HG02759 (cell line): ENCODE measurements at regions not wholly inside any gene's neighbourhood (a gene's known extent, or its start where the extent isn't known, plus 50 kb on each side); places are given as distances from the start of the nearest gene placed in this dataset.

Experiments used
- ATAC-seq: cut with Tn5 transposase; IDR thresholded peaks from one replicate; pipeline ENCODE4 v1.9.1; 2021; ENCODE audit warnings: mild to moderate bottlenecking, moderate library complexity; ENCODE audit not compliant: unreplicated experiment

- ATAC-seq: no peak
These were observed 518.2 kb upstream of the LRATD1 start for GRCh38 chr2:14114275-14114674.

- no peak for ATAC-seq
These were observed 512.1 kb upstream of the LRATD1 start for GRCh38 chr2:14120376-14120775.

GRCh38 chr2:14123436-14124103 is 508.9 kb upstream of the LRATD1 start:
- ATAC-seq: no peak

- ATAC-seq: no peak
These were observed 506.8 kb upstream of the LRATD1 start for GRCh38 chr2:14125624-14126293.

- ATAC-seq: no peak
These were observed 505.7 kb upstream of the LRATD1 start for GRCh38 chr2:14126846-14127245.

GRCh38 chr2:14127765-14128164 is 504.8 kb upstream of the LRATD1 start:
- ATAC-seq: no peak

GRCh38 chr2:14132386-14132785 is 500.1 kb upstream of the LRATD1 start:
- ATAC-seq: no peak

GRCh38 chr2:14134771-14135170 is 497.7 kb upstream of the LRATD1 start:
- no peak for ATAC-seq

- no peak for ATAC-seq
These were observed 496.5 kb upstream of the LRATD1 start for GRCh38 chr2:14136030-14136429.

- ATAC-seq: no peak
These were observed 494.9 kb upstream of the LRATD1 start for GRCh38 chr2:14137643-14138042.

GRCh38 chr2:14140009-14140550 is 492.4 kb upstream of the LRATD1 start:
- ATAC-seq: no peak

- no peak for ATAC-seq
These were observed 489.1 kb upstream of the LRATD1 start for GRCh38 chr2:14143435-14143834.

- ATAC-seq: no peak
These were observed 484.3 kb upstream of the LRATD1 start for GRCh38 chr2:14148216-14148615.

- no peak for ATAC-seq
These were observed 474.7 kb upstream of the LRATD1 start for GRCh38 chr2:14157816-14158215.

- ATAC-seq: no peak
These were observed 452.2 kb upstream of the LRATD1 start for GRCh38 chr2:14180333-14180732.

GRCh38 chr2:14182227-14182946 is 450.1 kb upstream of the LRATD1 start:
- ATAC-seq: no peak

GRCh38 chr2:14185906-14186305 is 446.6 kb upstream of the LRATD1 start:
- no peak for ATAC-seq

GRCh38 chr2:14188446-14188845 is 444.1 kb upstream of the LRATD1 start:
- no peak for ATAC-seq

- no peak for ATAC-seq
These were observed 442.6 kb upstream of the LRATD1 start for GRCh38 chr2:14189929-14190328.

GRCh38 chr2:14194233-14194632 is 438.3 kb upstream of the LRATD1 start:
- ATAC-seq: no peak

GRCh38 chr2:14197293-14197692 is 435.2 kb upstream of the LRATD1 start:
- no peak for ATAC-seq

- ATAC-seq: no peak
These were observed 433.5 kb upstream of the LRATD1 start for GRCh38 chr2:14199040-14199439.
